T follicular helper cell (primary cell): ENCODE measurements at regions not wholly inside any gene's neighbourhood (a gene's known extent, or its start where the extent isn't known, plus 50 kb on each side); places are given as distances from the start of the nearest gene placed in this dataset.

Experiments
- DNase-seq: peaks from one replicate; pipeline ENCODE4 v3.0.0-alpha.2; 2020; ENCODE audit warnings: low read depth

GRCh38 chr9:38227656-38228055 lies 158.6 kb upstream of the SHB start:
- DNase-seq: no peak

GRCh38 chr9:38227061-38227540 lies 158.1 kb upstream of the SHB start:
- DNase-seq: peak; percentile 45

DNA sequence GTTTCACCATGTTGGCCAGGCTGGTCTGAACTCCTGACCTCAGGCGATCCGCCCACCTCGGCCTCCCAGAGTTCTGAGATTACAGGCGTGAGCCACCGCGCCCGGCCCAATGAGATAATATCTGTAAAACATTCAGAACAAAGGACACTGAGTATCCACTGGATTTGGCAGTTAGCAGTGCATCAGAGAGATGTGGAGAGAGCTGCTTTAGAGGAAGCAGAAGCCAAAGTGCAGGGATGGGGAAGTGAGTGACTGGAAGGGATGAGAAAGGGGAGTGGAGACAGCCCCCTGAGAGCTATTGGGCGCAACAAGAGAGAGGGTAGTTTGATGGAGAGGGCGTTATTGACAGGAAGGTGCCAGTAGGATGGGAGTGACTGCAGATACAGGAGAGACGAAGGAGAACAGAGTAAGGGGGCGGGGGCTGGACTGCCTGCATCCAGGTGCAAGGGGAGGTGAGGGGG lies 157.5 kb upstream of the SHB start:
- DNase-seq: no peak

GRCh38 chr9:38224941-38225340 lies 155.9 kb upstream of the SHB start:
- no peak for DNase-seq

DNA sequence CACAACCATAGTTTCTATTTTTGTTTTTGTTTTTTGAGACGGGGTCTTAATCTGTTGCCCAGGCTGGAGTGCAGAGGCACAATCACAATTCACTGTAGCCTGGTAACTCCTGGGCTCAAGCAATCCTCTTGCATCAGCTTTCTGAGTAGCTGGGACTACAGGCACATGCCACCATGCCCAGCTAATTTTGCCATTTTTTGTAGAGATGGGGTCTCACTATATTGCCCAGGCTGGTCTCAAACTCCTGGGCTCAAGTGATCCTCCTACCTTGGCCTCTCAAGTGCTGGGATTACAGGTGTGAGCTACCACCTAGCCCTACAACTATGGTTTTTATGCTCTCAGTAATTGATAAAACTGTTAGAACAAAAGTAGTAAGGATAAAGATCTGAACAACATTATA lies 147.5 kb upstream of the SHB start:
- DNase-seq: no peak

GRCh38 chr9:38215465-38215864 lies 146.4 kb upstream of the SHB start:
- no peak for DNase-seq

GRCh38 chr9:38214432-38214831 lies 145.4 kb upstream of the SHB start:
- DNase-seq: no peak

- no peak for DNase-seq
Observed at GRCh38 chr9:38213631-38214299, 144.7 kb upstream of the SHB start.

DNA sequence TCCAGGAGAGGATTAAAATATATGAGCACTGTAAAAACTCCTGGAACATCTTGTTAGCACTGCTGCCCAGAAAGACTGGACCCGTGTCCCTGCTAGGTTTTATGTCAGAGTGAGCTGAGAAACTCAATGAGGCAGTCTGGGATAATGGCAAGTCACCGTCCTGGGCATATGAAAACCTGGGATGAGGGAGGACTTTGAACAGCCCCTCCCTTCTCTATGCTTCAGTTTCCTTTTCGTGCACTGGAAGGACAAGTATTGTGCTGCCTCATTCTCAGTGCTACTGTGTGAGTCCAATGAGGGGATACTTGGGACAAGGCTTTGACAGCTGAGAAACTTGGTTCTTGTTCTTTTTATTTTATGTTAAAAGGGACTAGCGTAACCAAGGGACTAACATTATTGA lies 143.0 kb upstream of the SHB start:
- no peak for DNase-seq

DNA sequence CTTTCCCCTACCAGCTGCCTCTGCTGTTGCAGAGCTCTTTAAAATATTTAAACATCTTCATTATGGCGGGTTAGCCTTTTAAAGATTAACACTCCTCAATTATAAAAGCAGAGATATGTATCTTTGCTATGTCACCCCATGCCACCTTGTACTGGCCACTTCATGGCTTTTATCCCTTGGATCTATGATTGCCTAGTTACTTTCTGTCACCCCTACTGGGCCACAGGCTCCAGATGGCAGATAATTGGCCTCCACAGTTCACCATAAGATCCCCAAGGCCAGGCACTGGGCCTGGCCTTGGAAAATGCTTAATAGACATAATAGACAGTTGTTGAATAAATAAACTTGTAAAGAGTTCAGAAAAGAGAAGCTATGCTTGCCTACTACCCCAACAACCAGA lies 142.0 kb upstream of the SHB start:
- no peak for DNase-seq

DNA sequence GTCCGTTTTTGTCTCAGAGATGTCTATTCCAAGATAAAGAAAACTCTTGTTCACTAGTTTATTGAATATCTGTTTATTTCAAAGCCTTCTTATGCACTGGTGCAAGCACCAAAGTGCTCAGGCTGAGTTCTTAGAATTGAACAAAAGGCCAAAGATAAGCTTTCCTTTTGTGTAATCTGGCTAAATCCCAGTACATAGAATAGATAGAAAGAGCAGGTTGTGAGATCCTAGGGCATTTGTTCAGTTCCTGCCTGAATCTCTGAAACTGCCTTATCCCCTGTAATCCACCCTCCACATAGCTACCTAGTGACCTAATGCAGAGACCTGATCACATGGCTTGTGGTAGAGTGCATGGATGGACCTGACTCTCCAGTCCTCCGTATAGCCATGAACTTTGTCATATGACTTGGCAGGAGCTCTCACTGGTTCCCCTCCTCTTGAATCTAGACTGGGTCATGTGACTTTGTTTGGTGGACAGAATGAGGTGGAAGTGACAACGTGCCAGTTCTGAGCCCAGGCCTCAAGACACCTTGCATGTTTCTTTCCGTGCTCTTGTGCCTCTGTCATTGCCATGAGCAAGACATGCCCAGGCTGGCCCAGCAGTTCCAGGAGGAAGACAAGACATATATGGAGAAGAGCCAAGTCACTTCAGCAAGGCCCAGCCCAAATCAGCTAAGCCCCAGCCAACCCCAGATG lies 139.3 kb upstream of the SHB start:
- no peak for DNase-seq

GRCh38 chr9:38207247-38207778 lies 138.3 kb upstream of the SHB start:
- DNase-seq: no peak

- no peak for DNase-seq
Observed at GRCh38 chr9:38205279-38205678, 136.3 kb upstream of the SHB start.

- DNase-seq: no peak
Observed at GRCh38 chr9:38202336-38202938, 133.4 kb upstream of the SHB start.

- no peak for DNase-seq
Observed at GRCh38 chr9:38201844-38202243, 132.8 kb upstream of the SHB start.

- DNase-seq: no peak
Observed at GRCh38 chr9:38200431-38200830, 131.4 kb upstream of the SHB start.

- DNase-seq: no peak
Observed at GRCh38 chr9:38198140-38198539, 129.1 kb upstream of the SHB start.

DNA sequence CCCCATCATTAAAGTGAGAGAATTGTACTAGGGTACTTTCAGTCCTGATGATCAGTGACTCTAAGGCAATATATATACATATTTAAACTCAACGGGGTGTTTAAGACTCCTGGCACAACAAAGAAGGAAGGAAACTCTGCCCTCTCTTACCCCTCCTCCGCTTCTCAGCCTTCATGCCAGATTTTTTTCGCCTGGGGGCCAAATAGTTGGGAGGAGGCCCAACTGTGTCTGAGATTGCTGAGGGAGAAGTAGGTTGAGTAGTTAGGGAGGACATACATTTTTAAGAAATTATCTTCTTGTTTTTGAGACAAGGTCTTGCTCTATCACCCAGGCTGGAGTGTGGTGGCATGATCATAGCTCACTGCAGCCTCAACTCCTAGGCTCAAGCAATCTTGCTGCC lies 127.7 kb upstream of the SHB start:
- DNase-seq: no peak

GRCh38 chr9:38195737-38196161 lies 126.7 kb upstream of the SHB start:
- no peak for DNase-seq

GRCh38 chr9:38194870-38195269 lies 125.8 kb upstream of the SHB start:
- no peak for DNase-seq

DNA sequence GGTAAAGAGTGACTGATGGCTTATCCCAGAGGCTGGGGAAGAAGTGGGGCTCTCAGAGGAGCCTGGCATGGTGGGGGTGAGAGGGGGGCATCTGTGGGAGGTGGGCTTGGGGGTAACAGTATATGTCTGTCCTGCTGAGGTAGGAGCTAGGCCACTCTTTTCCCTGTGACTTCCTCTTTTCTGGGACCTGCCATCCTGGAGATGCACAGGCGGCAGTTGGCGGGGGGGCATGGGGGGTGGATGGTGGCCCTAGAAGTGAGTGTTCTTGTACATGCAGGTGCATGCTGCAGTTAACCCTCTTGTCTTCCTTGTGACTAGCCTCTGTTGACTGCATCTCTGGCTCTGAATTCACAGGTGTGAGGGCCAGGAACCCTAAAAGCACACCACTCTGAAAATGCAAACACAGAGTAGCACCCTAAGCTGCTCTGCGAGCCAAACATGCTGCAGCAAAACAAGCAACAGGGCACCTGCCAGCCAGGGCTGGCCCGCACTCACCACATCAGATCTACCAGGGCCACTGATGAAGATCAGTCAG lies 123.8 kb upstream of the SHB start:
- no peak for DNase-seq

DNA sequence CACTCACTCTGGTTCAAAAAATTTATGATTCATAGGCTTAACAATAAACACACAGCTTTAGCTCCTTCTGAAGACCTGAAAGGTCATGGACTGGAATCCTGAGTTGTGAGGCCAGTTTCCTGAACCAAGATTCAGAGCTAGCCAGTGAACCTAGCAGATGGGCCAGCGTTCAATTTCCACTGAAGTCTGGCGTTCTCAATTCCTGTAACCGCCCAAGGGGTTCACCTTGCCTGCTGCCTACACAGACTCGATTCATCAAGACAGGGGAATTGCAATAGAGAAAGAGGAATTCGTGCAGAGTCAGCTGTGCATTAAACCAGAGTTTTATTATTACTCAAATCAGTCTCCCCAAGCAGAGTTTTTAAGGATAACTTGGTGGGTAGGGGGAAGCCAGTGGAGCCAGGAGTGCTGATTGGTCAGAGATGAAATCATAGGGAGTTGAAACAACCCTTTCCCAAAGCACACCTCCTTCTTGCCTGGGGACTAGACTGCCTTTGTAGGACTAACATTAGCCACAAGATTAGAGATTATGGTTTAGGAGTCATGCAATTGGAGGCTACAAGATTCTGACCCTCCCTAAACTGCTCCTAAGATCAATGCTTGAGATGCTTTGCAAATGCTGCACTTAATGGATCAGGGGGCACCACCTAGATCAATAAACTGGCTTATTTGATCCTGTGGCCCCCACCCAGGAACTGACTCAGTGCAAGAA lies 117.5 kb upstream of the SHB start:
- no peak for DNase-seq
